Type B pancreatic cell (in vitro differentiated cells): ENCODE measurements at regions not wholly inside any gene's neighbourhood (a gene's known extent, or its start where the extent isn't known, plus 50 kb on each side); places are given as distances from the start of the nearest gene placed in this dataset.

ENCODE experiments used
- DNase-seq: peaks from one replicate; pipeline ENCODE4 v3.0.0; 2021; ENCODE audit warnings: mixed read lengths; ENCODE audit not compliant: unreplicated experiment; ENCODE audit errors: extremely low spot score
- H3K27ac Mint-ChIP-seq: 2 replicates; pipeline ENCODE4 v1.8.0; 2021; ENCODE audit warnings: mild to moderate bottlenecking, mixed read lengths
- H3K27me3 Mint-ChIP-seq: 2 replicates; pipeline ENCODE4 v1.8.0; 2021; ENCODE audit warnings: mixed read lengths
- H3K36me3 Mint-ChIP-seq: 2 replicates; pipeline ENCODE4 v1.8.0; 2021; ENCODE audit warnings: mixed read lengths
- H3K4me1 Mint-ChIP-seq: one replicate; pipeline ENCODE4 v1.8.0; 2021; ENCODE audit warnings: mixed read lengths; ENCODE audit not compliant: unreplicated experiment
- H3K4me3 Mint-ChIP-seq: 2 replicates; pipeline ENCODE4 v1.8.0; 2021; ENCODE audit warnings: mild to moderate bottlenecking, mixed read lengths
- H3K9me3 Mint-ChIP-seq: 2 replicates; pipeline ENCODE4 v1.8.0; 2021; ENCODE audit warnings: mixed read lengths
- CTCF ChIP-seq: fragments of 200-600 bp; sonication (generic); conservative IDR thresholded peaks from 2 replicates; pipeline ENCODE4 v1.5.0; 2021; ENCODE audit warnings: antibody characterized with exemption, mild to moderate bottlenecking

- no peak for DNase-seq
- Mint-ChIP-seq H3K36me3 (no peaks in the 10 kb centered on the region), H3K27ac (no peak overlapping the region), H3K4me3 (no peak overlapping the region), H3K4me1 (peaks cover 23% of the 10 kb centered on the region), H3K27me3 (no peaks in the 10 kb centered on the region), H3K9me3 (no peaks in the 10 kb centered on the region)
- no peak for TF ChIP-seq CTCF
Measured at GRCh38 chr3:54047568-54047967, 74.8 kb upstream of the CACNA2D3 start.

- no peaks in the 10 kb centered on the region for H3K36me3 Mint-ChIP-seq
- DNase-seq, result no peak
- H3K27me3 Mint-ChIP-seq, result no peaks in the 10 kb centered on the region
- H3K4me3 Mint-ChIP-seq, result no peak overlapping the region
- no peak for TF ChIP-seq CTCF
- peak overlapping the region; percentile 21 for H3K27ac Mint-ChIP-seq
- H3K9me3 Mint-ChIP-seq, result no peaks in the 10 kb centered on the region
- peaks cover 23% of the 10 kb centered on the region for H3K4me1 Mint-ChIP-seq
Measured at GRCh38 chr3:54046641-54047214, 75.6 kb upstream of the CACNA2D3 start.

GRCh38 chr3:54045061-54045815 lies 77.1 kb upstream of the CACNA2D3 start:
- Mint-ChIP-seq H3K36me3 (no peaks in the 10 kb centered on the region), H3K4me1 (peaks cover 17% of the 10 kb centered on the region), H3K27ac (no peak overlapping the region), H3K27me3 (no peaks in the 10 kb centered on the region), H3K4me3 (no peak overlapping the region), H3K9me3 (no peaks in the 10 kb centered on the region)
- TF ChIP-seq CTCF, result no peak
- DNase-seq, result no peak

- no peak overlapping the region for H3K27ac Mint-ChIP-seq
- H3K36me3 Mint-ChIP-seq, result no peaks in the 10 kb centered on the region
- H3K4me1 Mint-ChIP-seq, result peaks cover 16% of the 10 kb centered on the region
- no peak overlapping the region for H3K4me3 Mint-ChIP-seq
- TF ChIP-seq CTCF, result no peak
- DNase-seq, result no peak
- no peaks in the 10 kb centered on the region for H3K27me3 Mint-ChIP-seq
- no peaks in the 10 kb centered on the region for H3K9me3 Mint-ChIP-seq
Measured at GRCh38 chr3:54042259-54042823, 80.0 kb upstream of the CACNA2D3 start.

- no peak overlapping the region for H3K4me3 Mint-ChIP-seq
- no peak for DNase-seq
- no peaks in the 10 kb centered on the region for H3K27me3 Mint-ChIP-seq
- peaks cover 16% of the 10 kb centered on the region for H3K4me1 Mint-ChIP-seq
- no peak for TF ChIP-seq CTCF
- H3K9me3 Mint-ChIP-seq, result no peaks in the 10 kb centered on the region
- no peaks in the 10 kb centered on the region for H3K36me3 Mint-ChIP-seq
- no peak overlapping the region for H3K27ac Mint-ChIP-seq
Measured at GRCh38 chr3:54040476-54040875, 81.9 kb upstream of the CACNA2D3 start.
